GM12878 (cell line): ENCODE measurements at regions not wholly inside any gene's neighbourhood (a gene's known extent, or its start where the extent isn't known, plus 50 kb on each side); places are given as distances from the start of the nearest gene placed in this dataset.
"Not testable (repeated sequence)": the region's sequence is repeated elsewhere in the genome, so short reads cannot be mapped to it uniquely, and the experiment has no call there.

Source experiments
- ATAC-seq: fragments of 200-7000 bp; cut with Tn5 transposase; 3 replicates; pipeline ENCODE4 v1.9.1; 2020; ENCODE audit warnings: mild to moderate bottlenecking, moderate library complexity
- BruUV-seq: library from RNA; stranded (reverse); fragments of 400-500 nt; replicated peaks from 2 replicates; lab custom pipeline; 2021; lab: Mats Ljungman, UMichigan
- CTCF ChIA-PET: fragments of 300-600 bp; sonication (Branson Sonifier 250); formaldehyde crosslinking; extraction: SDS; loops from one replicate; lab custom pipeline; 2021; ENCODE audit warnings: inconsistent platforms; lab: Yijun Ruan, JAX
- POLR2A ChIA-PET: fragments of 350-600 bp; formaldehyde crosslinking; extraction: SDS; loops from one replicate; lab custom pipeline; 2021; ENCODE audit warnings: inconsistent platforms; lab: Charles Lee
- RAD21 ChIA-PET: fragments of 300-600 bp; sonication (Branson Sonifier 250); formaldehyde crosslinking; loops from one replicate; lab custom pipeline; 2023; ENCODE audit warnings: antibody characterized with exemption; ENCODE audit not compliant: unreplicated experiment; lab: Charles Lee
- SMC1A ChIA-PET: fragments of 300-600 bp; sonication (Branson Sonifier 250); formaldehyde crosslinking; loops from one replicate; lab custom pipeline; 2023; ENCODE audit not compliant: unreplicated experiment, uncharacterized antibody; lab: Charles Lee
- DNase-seq: peaks from one replicate; pipeline ENCODE4 v3.0.0-alpha.2; 2011; ENCODE audit warnings: low read depth, low spot score
- FAIRE-seq: peaks from 3 replicates; lab custom pipeline; 2011; peaks lifted over from hg19 to GRCh38; lab: Jason Lieb, UNC
- H2AFZ ChIP-seq: 2 replicates; pipeline ENCODE4 v1.6.0; 2011; ENCODE audit warnings: low read depth, low read length, control low read depth; ENCODE audit not compliant: control insufficient read depth
- H3K27ac ChIP-seq: 2 replicates; pipeline ENCODE4 v1.5.1; 2011; ENCODE audit warnings: control low read depth; ENCODE audit not compliant: control insufficient read depth, insufficient read depth
- H3K27me3 ChIP-seq, 2 experiments: replicated peaks in 1 of 2; 2 replicates each; pipeline versions ENCODE4 v1.6.0 to v1.6.1; 2011; ENCODE audit warnings: low read length in 1 of 2; ENCODE audit not compliant: control insufficient read depth in 2 of 2, insufficient read depth in 2 of 2
- H3K36me3 ChIP-seq, 2 experiments: 2 replicates each; pipeline ENCODE4 v1.5.1; 2011; ENCODE audit warnings: low read length in 1 of 2; ENCODE audit not compliant: control insufficient read depth in 2 of 2, insufficient read depth in 2 of 2
- H3K4me1 ChIP-seq: 2 replicates; pipeline ENCODE4 v1.6.1; 2011; ENCODE audit warnings: mild to moderate bottlenecking, low read length, moderate library complexity, mixed read lengths; ENCODE audit not compliant: control insufficient read depth, insufficient read depth
- H3K4me2 ChIP-seq: 2 replicates; pipeline ENCODE4 v1.6.0; 2011; ENCODE audit warnings: control low read depth; ENCODE audit not compliant: control insufficient read depth, insufficient read depth
- H3K4me3 ChIP-seq: fragments of 200-600 bp; sonication (generic); 2 replicates; pipeline ENCODE4 v1.5.1; 2016
- H3K79me2 ChIP-seq: 2 replicates; pipeline ENCODE4 v1.6.0; 2011; ENCODE audit warnings: low read length; ENCODE audit not compliant: control insufficient read depth, insufficient read depth
- H3K9ac ChIP-seq: 2 replicates; pipeline ENCODE4 v1.8.0; 2011; ENCODE audit warnings: low read length, control low read depth, mixed read lengths; ENCODE audit not compliant: control insufficient read depth, insufficient read depth
- H3K9me3 ChIP-seq: replicated peaks from 3 replicates; pipeline ENCODE4 v1.5.1; 2011; ENCODE audit warnings: mild to moderate bottlenecking, low read length; ENCODE audit not compliant: control insufficient read depth, insufficient read depth
- H4K20me1 ChIP-seq: 2 replicates; pipeline ENCODE4 v1.6.0; 2011; ENCODE audit not compliant: control insufficient read depth, insufficient read depth
- BCL11A ChIP-seq: IDR thresholded peaks from 2 replicates; pipeline ENCODE4 v1.6.1; 2011; ENCODE audit warnings: low read depth, low read length
- EGR1 ChIP-seq, 2 experiments: IDR thresholded peaks; 1 replicate in 1 of 2; 2 replicates in 1 of 2; pipeline ENCODE4 v1.6.1; 2011 to 2012; ENCODE audit warnings: low read depth in 2 of 2, low read length in 2 of 2, borderline replicate concordance in 1 of 2, mild to moderate bottlenecking in 1 of 2, moderate library complexity in 1 of 2
- HDAC6 ChIP-seq: fragments of 200-600 bp; sonication (generic); IDR thresholded peaks from one replicate; pipeline ENCODE4 v1.8.0; 2017; ENCODE audit warnings: antibody characterized with exemption; ENCODE audit not compliant: unreplicated experiment
- KAT2A ChIP-seq: conservative IDR thresholded peaks from 2 replicates; pipeline ENCODE4 v1.6.1; 2011; ENCODE audit warnings: low read depth, low read length; ENCODE audit not compliant: control insufficient read depth
- MEF2B ChIP-seq: fragments of 450-650 bp; IDR thresholded peaks from 2 replicates; pipeline ENCODE4 v1.6.1; 2018; ENCODE audit warnings: mild to moderate bottlenecking, moderate library complexity; ENCODE audit not compliant: partially characterized antibody, poor library complexity, severe bottlenecking
- PML ChIP-seq: IDR thresholded peaks from 2 replicates; pipeline ENCODE4 v1.6.1; 2012; ENCODE audit warnings: low read length, inconsistent platforms
- RB1 ChIP-seq: fragments of 450-650 bp; formaldehyde crosslinking; IDR thresholded peaks from 2 replicates; pipeline ENCODE4 v1.6.1; 2017; ENCODE audit warnings: mild to moderate bottlenecking, borderline replicate concordance
- SMAD1 ChIP-seq: fragments of 450-650 bp; IDR thresholded peaks from 2 replicates; pipeline ENCODE4 v1.6.1; 2018; ENCODE audit warnings: mild to moderate bottlenecking, low read depth; ENCODE audit not compliant: partially characterized antibody
- TCF7 ChIP-seq: IDR thresholded peaks from 2 replicates; pipeline ENCODE4 v1.6.1; 2014; ENCODE audit warnings: antibody characterized with exemption, borderline replicate concordance
- YBX1 ChIP-seq: fragments of 450-650 bp; IDR thresholded peaks from 2 replicates; pipeline ENCODE4 v1.6.1; 2016; ENCODE audit warnings: antibody characterized with exemption
- WGBS: methylation state at CpG from one replicate; pipeline ENCODE4 v1.1.6; 2016; ENCODE audit warnings: low lambda C conversion rate; ENCODE audit not compliant: insufficient replicate concordance, insufficient coverage; ENCODE audit errors: missing lambda C conversion rate; 5-methylcytosine and 5-hydroxymethylcytosine counted together
- in situ Hi-C: fragments of 300-500 bp; cut with MboI; formaldehyde crosslinking; loops from 9 replicates; pipeline ENCODE4 v1.14.3; 2018; ENCODE audit warnings: mixed read lengths
- intact Hi-C: fragments of 100-400 bp; cut with micrococcal nuclease; formaldehyde crosslinking; loops from one replicate; pipeline ENCODE4 v1.14.2; 2022; ENCODE audit not compliant: unreplicated experiment
- TF ChIP-seq, protein P1 (sequence below): fragments of 450-650 bp; formaldehyde crosslinking; IDR thresholded peaks from 2 replicates; pipeline ENCODE4 v1.4.0; 2022; ENCODE audit warnings: mild to moderate bottlenecking, moderate library complexity
- TF ChIP-seq, protein P2 (sequence below): IDR thresholded peaks from 2 replicates; pipeline ENCODE4 v1.6.1; 2011; ENCODE audit warnings: borderline replicate concordance, low read depth, mild to moderate bottlenecking, moderate library complexity, mixed read lengths, low read length; ENCODE audit not compliant: insufficient read depth; ENCODE audit errors: extremely low read length
- TF ChIP-seq, protein P3 (sequence below): IDR thresholded peaks from 2 replicates; pipeline ENCODE4 v1.6.1; 2011; ENCODE audit warnings: borderline replicate concordance, low read depth, mild to moderate bottlenecking, moderate library complexity, low read length; ENCODE audit not compliant: insufficient read depth, poor library complexity, severe bottlenecking

DNA sequence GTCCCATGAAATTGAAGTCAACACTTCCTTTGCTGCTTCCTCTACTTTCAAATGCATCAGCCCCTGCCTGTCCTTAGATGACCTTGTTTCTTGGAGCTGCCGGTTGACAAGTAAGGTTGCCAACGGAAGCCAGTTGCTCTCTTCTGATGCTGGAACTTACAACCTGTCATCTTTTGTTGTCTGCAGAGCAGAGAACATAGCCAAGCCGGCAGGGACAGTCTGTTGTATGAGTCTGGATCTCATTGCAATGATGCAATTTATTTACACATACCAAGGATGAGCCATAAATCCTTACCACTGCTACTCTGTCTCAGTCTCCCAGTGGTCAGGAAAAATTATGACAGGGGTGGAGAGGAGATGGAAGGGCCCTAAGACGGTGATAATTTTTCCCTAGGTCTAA is 151.4 kb downstream of the BLID start:
- no peak for ATAC-seq
- TF ChIP-seq, protein P1, sequence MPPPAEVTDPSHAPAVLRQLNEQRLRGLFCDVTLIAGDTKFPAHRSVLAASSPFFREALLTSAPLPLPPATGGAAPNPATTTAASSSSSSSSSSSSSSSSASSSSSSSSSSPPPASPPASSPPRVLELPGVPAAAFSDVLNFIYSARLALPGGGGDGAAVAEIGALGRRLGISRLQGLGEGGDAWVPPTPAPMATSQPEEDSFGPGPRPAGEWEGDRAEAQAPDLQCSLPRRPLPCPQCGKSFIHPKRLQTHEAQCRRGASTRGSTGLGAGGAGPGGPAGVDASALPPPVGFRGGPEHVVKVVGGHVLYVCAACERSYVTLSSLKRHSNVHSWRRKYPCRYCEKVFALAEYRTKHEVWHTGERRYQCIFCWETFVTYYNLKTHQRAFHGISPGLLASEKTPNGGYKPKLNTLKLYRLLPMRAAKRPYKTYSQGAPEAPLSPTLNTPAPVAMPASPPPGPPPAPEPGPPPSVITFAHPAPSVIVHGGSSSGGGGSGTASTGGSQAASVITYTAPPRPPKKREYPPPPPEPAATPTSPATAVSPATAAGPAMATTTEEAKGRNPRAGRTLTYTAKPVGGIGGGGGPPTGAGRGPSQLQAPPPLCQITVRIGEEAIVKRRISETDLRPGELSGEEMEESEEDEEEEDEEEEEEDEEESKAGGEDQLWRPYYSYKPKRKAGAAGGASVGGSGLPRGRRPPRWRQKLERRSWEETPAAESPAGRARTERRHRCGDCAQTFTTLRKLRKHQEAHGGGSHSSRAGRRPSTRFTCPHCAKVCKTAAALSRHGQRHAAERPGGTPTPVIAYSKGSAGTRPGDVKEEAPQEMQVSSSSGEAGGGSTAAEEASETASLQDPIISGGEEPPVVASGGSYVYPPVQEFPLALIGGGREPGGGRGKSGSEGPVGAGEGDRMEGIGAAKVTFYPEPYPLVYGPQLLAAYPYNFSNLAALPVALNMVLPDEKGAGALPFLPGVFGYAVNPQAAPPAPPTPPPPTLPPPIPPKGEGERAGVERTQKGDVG (CRISPR knock-in tag): no peak
- TF ChIP-seq SMAD1: no peak
- no peak for TF ChIP-seq KAT2A
- TF ChIP-seq HDAC6: no peak
- TF ChIP-seq PML: no peak
- TF ChIP-seq TCF7: no peak
- TF ChIP-seq MEF2B: no peak
- TF ChIP-seq, protein P2, sequence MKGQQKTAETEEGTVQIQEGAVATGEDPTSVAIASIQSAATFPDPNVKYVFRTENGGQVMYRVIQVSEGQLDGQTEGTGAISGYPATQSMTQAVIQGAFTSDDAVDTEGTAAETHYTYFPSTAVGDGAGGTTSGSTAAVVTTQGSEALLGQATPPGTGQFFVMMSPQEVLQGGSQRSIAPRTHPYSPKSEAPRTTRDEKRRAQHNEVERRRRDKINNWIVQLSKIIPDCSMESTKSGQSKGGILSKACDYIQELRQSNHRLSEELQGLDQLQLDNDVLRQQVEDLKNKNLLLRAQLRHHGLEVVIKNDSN: no peak
- TF ChIP-seq RB1: no peak
- TF ChIP-seq, protein P3, sequence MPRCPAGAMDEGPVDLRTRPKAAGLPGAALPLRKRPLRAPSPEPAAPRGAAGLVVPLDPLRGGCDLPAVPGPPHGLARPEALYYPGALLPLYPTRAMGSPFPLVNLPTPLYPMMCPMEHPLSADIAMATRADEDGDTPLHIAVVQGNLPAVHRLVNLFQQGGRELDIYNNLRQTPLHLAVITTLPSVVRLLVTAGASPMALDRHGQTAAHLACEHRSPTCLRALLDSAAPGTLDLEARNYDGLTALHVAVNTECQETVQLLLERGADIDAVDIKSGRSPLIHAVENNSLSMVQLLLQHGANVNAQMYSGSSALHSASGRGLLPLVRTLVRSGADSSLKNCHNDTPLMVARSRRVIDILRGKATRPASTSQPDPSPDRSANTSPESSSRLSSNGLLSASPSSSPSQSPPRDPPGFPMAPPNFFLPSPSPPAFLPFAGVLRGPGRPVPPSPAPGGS: no peak
- TF ChIP-seq BCL11A: no peak
- no peak for TF ChIP-seq YBX1
- no peak for TF ChIP-seq EGR1 (IDR thresholded peaks at IDR 0.05; ENCODE audit: borderline replicate concordance in 1 of 2, low read depth in 2 of 2, low read length in 2 of 2)
- TF ChIP-seq, all 136 proteins: peak for 0
- Histone ChIP-seq H3K27ac (no peak overlapping the region), H3K9me3 (no peaks in the 10 kb centered on the region), H3K4me3 (no peak overlapping the region), H3K4me2 (no peak overlapping the region), H3K4me1 (no peaks in the 10 kb centered on the region), H2AFZ (no peak overlapping the region), H3K9ac (no peak overlapping the region), H3K79me2 (no peaks in the 10 kb centered on the region), H3K27me3 (no peaks in the 10 kb centered on the region; a peak in 1 of 4 replicates), H3K36me3 (no peaks in the 10 kb centered on the region), H4K20me1 (no peaks in the 10 kb centered on the region)
- SMC1A ChIA-PET: no interaction called here
- DNase-seq (no peak), FAIRE-seq (no peak)
- CTCF ChIA-PET: no interaction called here
- BruUV-seq: no TSS peak
- POLR2A ChIA-PET: no interaction called here
- RAD21 ChIA-PET: no interaction called here
- in situ Hi-C loops (no loop called here), intact Hi-C loops (loop anchor here (10.0 kb wide), 1 partner anchor 310 kb away; no protein-coding TSS in a partner anchor)
- WGBS: 20% methylated on average over 4 of the region's 4 CpGs

GRCh38 chr11:121963846-121964245 is 152.2 kb downstream of the BLID start:
- H3K4me3 ChIP-seq, H2AFZ ChIP-seq, RAD21 ChIA-PET, H3K4me1 ChIP-seq, POLR2A ChIA-PET, BruUV-seq, ATAC-seq, FAIRE-seq, H3K9me3 ChIP-seq, H4K20me1 ChIP-seq, H3K27ac ChIP-seq, H3K27me3 ChIP-seq, CTCF ChIA-PET, H3K36me3 ChIP-seq, H3K4me2 ChIP-seq, H3K79me2 ChIP-seq, in situ Hi-C loops, H3K9ac ChIP-seq, SMC1A ChIA-PET, DNase-seq: not testable (repeated sequence)
- WGBS: 11% methylated on average over 3 of the region's 3 CpGs
- intact Hi-C loops: loop anchor here (10.0 kb wide), 1 partner anchor 309 kb away; no protein-coding TSS in a partner anchor
